ENCODE measurements at regions not wholly inside any gene's neighbourhood (a gene's known extent, or its start where the extent isn't known, plus 50 kb on each side); places are given as distances from the start of the nearest gene placed in this dataset.

GRCh38 chr2:204298404-204298803 is 246.9 kb upstream of the PARD3B start:
- no peak for TF ChIP-seq CTCF (IDR thresholded peaks at IDR 0.05; ENCODE audit: borderline replicate concordance, insufficient read depth, low read depth, low read length)
- no peak overlapping the region for H3K4me3 ChIP-seq (ENCODE audit: low read depth, low read length)

GRCh38 chr2:204299766-204300165 is 245.5 kb upstream of the PARD3B start:
- no peak for TF ChIP-seq CTCF (IDR thresholded peaks at IDR 0.05; ENCODE audit: borderline replicate concordance, insufficient read depth, low read depth, low read length)
- no peak overlapping the region for H3K4me3 ChIP-seq (ENCODE audit: low read depth, low read length)

- TF ChIP-seq CTCF (IDR thresholded peaks at IDR 0.05; ENCODE audit: borderline replicate concordance, insufficient read depth, low read depth, low read length), result no peak
- no peak overlapping the region for H3K4me3 ChIP-seq (ENCODE audit: low read depth, low read length)
Observed at GRCh38 chr2:204306667-204307066, 238.6 kb upstream of the PARD3B start.

DNA sequence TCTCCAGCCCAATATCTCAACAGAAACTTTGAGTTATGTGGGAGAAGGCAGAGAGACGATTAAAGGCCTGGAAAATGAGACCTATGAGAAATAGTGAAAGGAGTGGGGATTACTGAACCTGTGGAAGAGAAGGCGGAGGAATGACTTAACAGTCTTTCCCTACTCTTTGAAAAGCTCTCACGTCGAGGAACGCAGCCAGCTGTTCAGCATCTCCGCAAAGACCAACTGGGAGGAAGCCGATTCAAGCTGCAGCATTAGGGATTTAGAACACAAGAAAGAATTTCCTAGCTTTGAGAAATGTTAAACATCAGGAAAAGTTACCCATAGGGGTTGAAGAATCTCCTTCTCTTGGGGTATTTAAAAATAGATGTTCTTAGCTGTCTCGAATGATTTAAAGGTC is 233.2 kb upstream of the PARD3B start:
- TF ChIP-seq CTCF (IDR thresholded peaks at IDR 0.05; ENCODE audit: borderline replicate concordance, insufficient read depth, low read depth, low read length), result no peak
- no peak overlapping the region for H3K4me3 ChIP-seq (ENCODE audit: low read depth, low read length)

- no peak for TF ChIP-seq CTCF (IDR thresholded peaks at IDR 0.05; ENCODE audit: borderline replicate concordance, insufficient read depth, low read depth, low read length)
- H3K4me3 ChIP-seq (ENCODE audit: low read depth, low read length), result no peak overlapping the region
Observed at GRCh38 chr2:204313256-204313655, 232.0 kb upstream of the PARD3B start.

- no peak overlapping the region for H3K4me3 ChIP-seq (ENCODE audit: low read depth, low read length)
- no peak for TF ChIP-seq CTCF (IDR thresholded peaks at IDR 0.05; ENCODE audit: borderline replicate concordance, insufficient read depth, low read depth, low read length)
Observed at GRCh38 chr2:204315236-204315662, 230.0 kb upstream of the PARD3B start.

GRCh38 chr2:204317640-204318039 is 227.6 kb upstream of the PARD3B start:
- no peak overlapping the region for H3K4me3 ChIP-seq (ENCODE audit: low read depth, low read length)
- no peak for TF ChIP-seq CTCF (IDR thresholded peaks at IDR 0.05; ENCODE audit: borderline replicate concordance, insufficient read depth, low read depth, low read length)

Measured in GM12875 (cell line).